ENCODE measurements at regions not wholly inside any gene's neighbourhood (a gene's known extent, or its start where the extent isn't known, plus 50 kb on each side); places are given as distances from the start of the nearest gene placed in this dataset.
"Not testable (repeated sequence)": the region's sequence is repeated elsewhere in the genome, so short reads cannot be mapped to it uniquely, and the experiment has no call there.

DNA sequence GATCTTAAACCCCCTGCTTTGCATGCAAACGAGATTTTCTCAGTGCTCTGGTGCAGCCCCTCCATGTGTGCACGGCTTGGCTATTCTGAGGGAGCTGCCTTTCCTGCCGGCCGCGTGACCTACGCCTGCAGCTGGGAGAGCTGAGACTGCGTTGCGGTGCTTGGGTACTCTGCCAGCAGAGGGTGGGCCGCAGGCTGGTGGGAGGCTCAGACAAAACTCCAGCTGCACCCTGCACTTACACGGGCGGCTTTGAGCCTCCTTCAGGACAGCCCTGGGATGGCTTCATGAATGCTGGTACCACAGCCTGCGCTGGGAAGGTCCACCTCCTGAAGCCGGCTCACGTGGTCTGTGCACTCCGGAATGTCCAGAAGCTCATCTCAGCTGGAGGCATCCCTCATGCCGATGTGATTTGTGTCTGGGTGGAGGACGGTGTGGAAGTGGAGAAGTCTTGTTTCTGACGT lies 223.7 kb downstream of the DLL1 start:
- DNase-seq: peak in 7 of 56 donors; percentile 15 to 39 (median 29)

GRCh38 chr6:170066679-170067078 lies 224.2 kb downstream of the DLL1 start:
- DNase-seq: no peak

DNA sequence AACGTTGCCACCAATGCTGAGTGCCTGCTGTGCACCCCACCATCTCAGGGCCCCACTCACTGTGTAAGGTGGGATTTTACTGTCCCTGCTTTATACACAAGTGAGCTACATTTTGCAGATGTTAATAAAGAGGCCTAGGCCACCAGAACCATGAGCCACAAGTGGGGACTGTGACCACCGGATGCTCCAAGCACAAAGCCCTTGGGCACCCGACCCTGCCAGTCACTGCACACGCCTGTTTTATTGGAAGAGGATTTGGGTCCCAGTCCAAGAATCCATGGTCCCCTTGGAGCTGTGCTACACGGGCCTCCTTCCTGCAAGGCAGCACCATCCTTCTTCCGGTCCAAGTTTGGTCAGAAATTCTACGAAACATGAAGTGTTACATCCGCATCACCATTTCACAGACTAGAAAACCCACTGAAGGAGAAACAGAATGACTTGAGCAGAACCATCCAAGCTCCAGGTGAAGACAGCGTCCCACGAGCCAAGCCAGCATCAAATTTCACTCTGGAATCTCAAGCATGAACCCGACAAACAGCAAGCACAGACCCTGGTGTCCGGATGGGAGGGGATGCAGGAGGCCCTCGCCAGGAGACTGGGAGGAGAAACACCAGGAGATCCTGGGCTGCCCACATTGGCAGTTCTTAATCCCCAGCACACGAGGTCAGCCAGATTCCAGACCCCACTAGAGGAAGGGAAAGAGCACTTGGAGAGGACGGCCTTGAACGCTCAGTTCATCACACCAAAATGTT lies 226.9 kb downstream of the DLL1 start:
- DNase-seq: no peak

DNA sequence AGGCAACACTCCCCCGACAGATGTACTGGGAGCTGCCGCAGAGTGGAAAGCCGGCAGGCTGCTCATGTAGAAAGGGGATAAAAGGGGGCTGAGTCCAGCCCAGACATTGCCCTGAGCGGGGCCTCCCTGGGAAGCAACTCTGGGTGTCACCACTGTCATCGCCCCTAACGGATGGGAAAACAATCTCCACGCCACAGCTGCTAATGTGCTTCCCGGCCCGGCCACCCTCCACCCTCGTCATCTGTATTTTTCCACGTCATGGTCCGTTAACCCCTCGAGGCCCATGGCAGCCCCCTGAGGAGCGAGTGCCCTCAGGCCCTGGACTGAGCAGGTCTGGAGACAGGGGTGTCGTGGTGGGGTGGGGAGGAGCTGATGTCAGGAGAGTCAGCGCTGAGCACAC lies 227.4 kb downstream of the DLL1 start:
- no peak for DNase-seq

- DNase-seq: no peak
These were observed 228.0 kb downstream of the DLL1 start for GRCh38 chr6:170062915-170063241.

DNA sequence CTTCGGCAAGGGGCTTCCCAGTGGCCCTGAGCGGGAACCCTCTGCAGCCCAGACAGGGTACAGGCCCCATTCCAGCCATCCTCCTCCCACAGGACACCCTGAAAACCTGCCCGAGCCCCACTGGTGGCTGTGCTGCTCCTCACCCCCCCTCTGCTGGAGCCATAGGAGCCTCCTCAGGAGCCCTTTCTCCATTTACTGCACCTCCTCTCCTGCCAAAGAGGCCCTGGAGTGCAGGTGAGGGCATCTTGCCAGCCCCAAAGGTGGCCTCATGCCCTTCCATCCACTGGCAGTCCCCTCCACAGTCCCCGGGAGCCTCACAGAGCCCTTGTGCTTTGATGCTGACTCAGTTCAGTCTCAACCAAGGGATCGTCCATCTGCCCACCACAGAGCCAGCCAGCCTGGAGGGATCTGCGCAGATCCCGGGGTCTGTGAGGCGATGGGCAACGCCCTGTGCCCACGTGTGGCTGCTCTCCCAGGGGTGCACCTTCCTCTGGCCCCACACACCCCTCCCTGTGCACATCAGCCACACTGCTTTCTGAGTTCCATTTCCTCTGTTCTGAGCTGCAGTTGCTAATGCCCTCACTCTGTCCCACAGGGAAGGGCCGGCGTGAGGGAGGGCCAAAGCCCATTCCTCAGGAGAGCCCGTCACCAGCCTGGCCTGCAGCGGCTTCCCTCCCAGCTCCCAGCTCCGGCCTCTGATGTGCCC lies 228.5 kb downstream of the DLL1 start:
- no peak for DNase-seq

DNA sequence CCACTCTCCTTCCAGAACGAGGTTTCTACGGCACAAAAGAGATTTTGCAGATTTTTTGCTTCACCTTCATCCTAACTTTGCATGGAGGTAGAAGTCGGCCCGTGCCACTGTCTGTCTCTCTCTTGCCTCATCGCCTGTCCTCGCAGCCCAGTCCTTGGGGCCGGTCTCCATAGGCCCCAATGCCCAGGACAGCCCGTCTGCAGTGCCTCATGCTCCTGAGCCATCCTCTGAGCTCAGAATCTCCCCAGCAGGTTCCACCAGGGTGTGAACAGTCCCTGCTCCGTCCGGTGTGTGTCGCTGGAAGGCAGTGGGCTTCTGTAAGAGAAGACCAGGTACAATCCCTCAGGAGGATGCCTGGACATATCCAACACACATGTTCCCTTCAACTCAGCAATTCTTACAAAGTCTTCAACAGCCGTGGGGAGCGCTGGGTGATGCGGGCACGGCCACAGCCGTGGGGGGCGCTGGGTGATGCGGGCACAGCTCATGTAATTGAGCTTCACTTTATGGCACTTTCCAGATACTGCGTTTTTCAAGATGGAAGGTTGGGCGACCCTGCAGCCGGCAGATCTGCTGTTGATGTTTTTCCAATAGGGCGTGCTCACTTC lies 231.9 kb downstream of the DLL1 start:
- no peak for DNase-seq

GRCh38 chr6:170057961-170058877 lies 232.7 kb downstream of the DLL1 start:
- no peak for DNase-seq

DNA sequence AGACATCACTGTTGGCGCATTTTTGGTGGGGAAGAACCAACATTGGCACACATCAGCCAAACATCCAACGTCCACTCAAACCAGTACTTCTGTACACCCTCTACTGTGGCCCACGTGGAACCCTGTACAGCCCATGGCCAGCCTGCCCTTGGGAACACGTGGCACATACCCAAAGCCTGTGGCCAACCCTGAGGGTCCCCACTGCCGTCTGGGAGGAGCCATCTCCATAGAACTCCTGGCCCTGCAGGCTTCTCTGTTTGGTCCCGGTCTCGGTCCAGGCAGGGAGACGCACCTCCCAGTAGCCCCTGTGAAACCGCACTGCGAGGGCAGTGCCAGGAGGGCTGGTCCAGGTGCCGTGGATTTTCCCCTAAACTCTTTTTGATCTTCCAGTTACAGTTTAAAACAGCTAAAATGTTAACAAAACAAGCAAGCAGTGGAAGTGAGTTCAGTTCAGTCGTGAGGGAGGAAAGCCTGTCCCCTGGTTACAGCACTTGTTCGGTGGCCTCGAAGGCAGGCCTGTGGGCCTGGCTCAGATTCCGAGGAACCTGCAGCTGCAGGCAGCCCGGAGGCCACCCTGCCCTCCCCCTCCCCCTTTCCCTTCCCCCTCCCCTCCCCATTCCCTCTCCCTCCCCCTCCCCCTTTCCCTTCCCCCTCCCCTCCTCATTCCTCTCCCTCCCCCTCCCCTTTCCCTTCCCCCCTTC lies 233.7 kb downstream of the DLL1 start:
- no peak for DNase-seq

GRCh38 chr6:170056278-170056711 lies 234.6 kb downstream of the DLL1 start:
- no peak for DNase-seq

GRCh38 chr6:170055797-170056196 lies 235.1 kb downstream of the DLL1 start:
- DNase-seq: not testable (repeated sequence)

GRCh38 chr6:170053966-170054661 lies 236.8 kb downstream of the DLL1 start:
- DNase-seq: no peak

GRCh38 chr6:170052991-170053821 lies 237.7 kb downstream of the DLL1 start:
- no peak for DNase-seq

DNA sequence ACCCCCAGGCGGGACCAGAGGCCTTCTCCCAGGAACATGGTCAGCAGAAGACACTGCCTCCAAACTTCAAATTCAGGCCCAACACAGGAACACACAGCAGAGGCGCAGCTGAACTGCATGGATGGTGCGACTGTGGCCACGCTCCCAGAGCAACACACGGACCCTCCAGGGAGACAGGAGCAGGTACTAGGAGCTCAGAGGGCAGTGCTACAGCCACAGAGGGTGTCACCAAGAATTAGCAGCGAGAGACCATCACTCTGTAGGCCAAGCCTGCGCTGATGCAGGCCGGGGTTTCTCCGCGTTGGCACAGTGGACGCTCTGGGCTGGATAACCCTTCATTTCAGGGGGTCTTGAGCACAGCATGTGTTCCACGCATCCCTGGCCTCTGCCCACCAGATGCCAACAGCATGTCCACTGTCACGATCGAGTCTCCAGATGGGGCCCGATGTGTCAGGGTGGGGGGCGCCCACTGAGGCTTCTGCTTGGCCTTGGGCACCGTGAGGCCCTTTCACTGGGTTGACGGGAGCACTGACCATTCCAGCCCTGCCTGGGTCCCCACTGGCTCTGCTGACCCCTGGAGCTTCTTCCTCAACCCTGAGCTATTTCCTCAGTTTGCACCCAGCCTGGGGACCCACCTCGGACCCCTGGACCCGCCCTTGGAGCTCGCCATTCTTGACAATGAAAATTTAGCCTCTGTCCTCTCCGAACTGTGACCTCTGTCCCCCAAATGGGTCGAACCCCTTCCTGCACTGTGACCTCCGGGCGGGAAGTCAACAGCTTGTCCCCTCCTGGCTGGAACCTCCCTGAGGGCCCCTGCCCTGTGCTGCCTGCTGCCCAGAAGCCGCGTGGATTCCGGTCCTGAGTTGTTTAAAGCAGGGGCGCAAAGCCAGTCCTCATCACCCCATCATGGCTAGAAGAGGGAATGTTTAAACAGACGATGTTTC lies 239.4 kb downstream of the DLL1 start:
- no peak for DNase-seq

GRCh38 chr6:170050591-170051041 lies 240.3 kb downstream of the DLL1 start:
- DNase-seq: no peak

GRCh38 chr6:170049641-170050561 lies 241.0 kb downstream of the DLL1 start:
- peak in 9 of 56 donors; percentile 12 to 47 (median 30) for DNase-seq
